ENCODE measurements at regions not wholly inside any gene's neighbourhood (a gene's known extent, or its start where the extent isn't known, plus 50 kb on each side); places are given as distances from the start of the nearest gene placed in this dataset.

DNA sequence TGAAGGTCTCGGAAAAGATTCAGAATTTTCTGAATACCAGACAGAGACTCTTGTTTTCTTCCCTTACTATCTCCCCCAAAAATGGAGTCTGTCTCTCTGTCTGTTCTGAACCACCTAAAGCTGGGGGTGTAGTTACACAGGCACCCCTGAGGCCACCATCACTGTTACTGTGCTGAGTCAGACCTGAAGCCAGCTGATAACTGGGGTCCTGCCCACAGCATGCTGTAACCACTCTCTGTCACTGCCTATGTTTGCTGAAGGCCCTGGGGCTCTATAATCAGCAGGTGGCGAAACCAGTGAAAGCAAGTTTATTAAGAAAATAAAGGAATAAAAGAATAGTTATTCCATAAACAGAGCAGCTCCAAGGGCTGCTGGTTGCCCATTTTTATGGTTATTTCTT lies 575.2 kb upstream of the POT1 start (continued):
- TF ChIP-seq, protein P1, sequence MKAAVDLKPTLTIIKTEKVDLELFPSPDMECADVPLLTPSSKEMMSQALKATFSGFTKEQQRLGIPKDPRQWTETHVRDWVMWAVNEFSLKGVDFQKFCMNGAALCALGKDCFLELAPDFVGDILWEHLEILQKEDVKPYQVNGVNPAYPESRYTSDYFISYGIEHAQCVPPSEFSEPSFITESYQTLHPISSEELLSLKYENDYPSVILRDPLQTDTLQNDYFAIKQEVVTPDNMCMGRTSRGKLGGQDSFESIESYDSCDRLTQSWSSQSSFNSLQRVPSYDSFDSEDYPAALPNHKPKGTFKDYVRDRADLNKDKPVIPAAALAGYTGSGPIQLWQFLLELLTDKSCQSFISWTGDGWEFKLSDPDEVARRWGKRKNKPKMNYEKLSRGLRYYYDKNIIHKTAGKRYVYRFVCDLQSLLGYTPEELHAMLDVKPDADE (conservative IDR thresholded peaks at IDR 0.05; ENCODE audit: control insufficient read depth, low read depth, low read length): no peak
- TF ChIP-seq GABPB2 (CRISPR knock-in tag; conservative IDR thresholded peaks at IDR 0.05): no peak
- TF ChIP-seq, protein P2, sequence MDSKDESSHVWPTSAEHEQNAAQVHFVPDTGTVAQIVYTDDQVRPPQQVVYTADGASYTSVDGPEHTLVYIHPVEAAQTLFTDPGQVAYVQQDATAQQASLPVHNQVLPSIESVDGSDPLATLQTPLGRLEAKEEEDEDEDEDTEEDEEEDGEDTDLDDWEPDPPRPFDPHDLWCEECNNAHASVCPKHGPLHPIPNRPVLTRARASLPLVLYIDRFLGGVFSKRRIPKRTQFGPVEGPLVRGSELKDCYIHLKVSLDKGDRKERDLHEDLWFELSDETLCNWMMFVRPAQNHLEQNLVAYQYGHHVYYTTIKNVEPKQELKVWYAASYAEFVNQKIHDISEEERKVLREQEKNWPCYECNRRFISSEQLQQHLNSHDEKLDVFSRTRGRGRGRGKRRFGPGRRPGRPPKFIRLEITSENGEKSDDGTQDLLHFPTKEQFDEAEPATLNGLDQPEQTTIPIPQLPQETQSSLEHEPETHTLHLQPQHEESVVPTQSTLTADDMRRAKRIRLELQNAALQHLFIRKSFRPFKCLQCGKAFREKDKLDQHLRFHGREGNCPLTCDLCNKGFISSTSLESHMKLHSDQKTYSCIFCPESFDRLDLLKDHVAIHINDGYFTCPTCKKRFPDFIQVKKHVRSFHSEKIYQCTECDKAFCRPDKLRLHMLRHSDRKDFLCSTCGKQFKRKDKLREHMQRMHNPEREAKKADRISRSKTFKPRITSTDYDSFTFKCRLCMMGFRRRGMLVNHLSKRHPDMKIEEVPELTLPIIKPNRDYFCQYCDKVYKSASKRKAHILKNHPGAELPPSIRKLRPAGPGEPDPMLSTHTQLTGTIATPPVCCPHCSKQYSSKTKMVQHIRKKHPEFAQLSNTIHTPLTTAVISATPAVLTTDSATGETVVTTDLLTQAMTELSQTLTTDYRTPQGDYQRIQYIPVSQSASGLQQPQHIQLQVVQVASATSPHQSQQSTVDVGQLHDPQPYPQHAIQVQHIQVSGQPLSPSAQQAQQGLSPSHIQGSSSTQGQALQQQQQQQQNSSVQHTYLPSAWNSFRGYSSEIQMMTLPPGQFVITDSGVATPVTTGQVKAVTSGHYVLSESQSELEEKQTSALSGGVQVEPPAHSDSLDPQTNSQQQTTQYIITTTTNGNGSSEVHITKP (IDR thresholded peaks at IDR 0.05; ENCODE audit: partially characterized antibody): no peak
- TF ChIP-seq CHD1 (IDR thresholded peaks at IDR 0.05; ENCODE audit: low read length): no peak
- TF ChIP-seq POLR2AphosphoS5 (IDR thresholded peaks at IDR 0.05; ENCODE audit: control insufficient read depth, insufficient read depth, low read depth, low read length): no peak
- TF ChIP-seq, protein P3, sequence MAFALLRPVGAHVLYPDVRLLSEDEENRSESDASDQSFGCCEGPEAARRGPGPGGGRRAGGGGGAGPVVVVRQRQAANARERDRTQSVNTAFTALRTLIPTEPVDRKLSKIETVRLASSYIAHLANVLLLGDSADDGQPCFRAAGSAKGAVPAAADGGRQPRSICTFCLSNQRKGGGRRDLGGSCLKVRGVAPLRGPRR (CRISPR knock-in tag; IDR thresholded peaks at IDR 0.05): no peak
- 0 out of 2 replicates have a peak, but pooled peaks have one; percentile 8 for TF ChIP-seq JUND (IDR thresholded peaks at IDR 0.05; ENCODE audit: borderline replicate concordance, low read depth, low read length)
- TF ChIP-seq JUND (tag; IDR thresholded peaks at IDR 0.05; ENCODE audit: borderline replicate concordance, low read depth, low read length): no peak
- TF ChIP-seq RBM25 (IDR thresholded peaks at IDR 0.05; ENCODE audit: low read depth, low read length, severe bottlenecking): no peak
- TF ChIP-seq, protein P4, sequence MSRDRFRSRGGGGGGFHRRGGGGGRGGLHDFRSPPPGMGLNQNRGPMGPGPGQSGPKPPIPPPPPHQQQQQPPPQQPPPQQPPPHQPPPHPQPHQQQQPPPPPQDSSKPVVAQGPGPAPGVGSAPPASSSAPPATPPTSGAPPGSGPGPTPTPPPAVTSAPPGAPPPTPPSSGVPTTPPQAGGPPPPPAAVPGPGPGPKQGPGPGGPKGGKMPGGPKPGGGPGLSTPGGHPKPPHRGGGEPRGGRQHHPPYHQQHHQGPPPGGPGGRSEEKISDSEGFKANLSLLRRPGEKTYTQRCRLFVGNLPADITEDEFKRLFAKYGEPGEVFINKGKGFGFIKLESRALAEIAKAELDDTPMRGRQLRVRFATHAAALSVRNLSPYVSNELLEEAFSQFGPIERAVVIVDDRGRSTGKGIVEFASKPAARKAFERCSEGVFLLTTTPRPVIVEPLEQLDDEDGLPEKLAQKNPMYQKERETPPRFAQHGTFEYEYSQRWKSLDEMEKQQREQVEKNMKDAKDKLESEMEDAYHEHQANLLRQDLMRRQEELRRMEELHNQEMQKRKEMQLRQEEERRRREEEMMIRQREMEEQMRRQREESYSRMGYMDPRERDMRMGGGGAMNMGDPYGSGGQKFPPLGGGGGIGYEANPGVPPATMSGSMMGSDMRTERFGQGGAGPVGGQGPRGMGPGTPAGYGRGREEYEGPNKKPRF (IDR thresholded peaks at IDR 0.05; ENCODE audit: low read depth, low read length): no peak
- TF ChIP-seq, protein P5, sequence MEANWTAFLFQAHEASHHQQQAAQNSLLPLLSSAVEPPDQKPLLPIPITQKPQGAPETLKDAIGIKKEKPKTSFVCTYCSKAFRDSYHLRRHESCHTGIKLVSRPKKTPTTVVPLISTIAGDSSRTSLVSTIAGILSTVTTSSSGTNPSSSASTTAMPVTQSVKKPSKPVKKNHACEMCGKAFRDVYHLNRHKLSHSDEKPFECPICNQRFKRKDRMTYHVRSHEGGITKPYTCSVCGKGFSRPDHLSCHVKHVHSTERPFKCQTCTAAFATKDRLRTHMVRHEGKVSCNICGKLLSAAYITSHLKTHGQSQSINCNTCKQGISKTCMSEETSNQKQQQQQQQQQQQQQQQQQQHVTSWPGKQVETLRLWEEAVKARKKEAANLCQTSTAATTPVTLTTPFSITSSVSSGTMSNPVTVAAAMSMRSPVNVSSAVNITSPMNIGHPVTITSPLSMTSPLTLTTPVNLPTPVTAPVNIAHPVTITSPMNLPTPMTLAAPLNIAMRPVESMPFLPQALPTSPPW (CRISPR knock-in tag; IDR thresholded peaks at IDR 0.05): no peak
- TF ChIP-seq, protein P6, sequence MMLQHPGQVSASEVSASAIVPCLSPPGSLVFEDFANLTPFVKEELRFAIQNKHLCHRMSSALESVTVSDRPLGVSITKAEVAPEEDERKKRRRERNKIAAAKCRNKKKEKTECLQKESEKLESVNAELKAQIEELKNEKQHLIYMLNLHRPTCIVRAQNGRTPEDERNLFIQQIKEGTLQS (IDR thresholded peaks at IDR 0.05): no peak
- TF ChIP-seq, protein P6 (CRISPR knock-in tag; conservative IDR thresholded peaks at IDR 0.05): no peak
- TF ChIP-seq TAF9B (IDR thresholded peaks at IDR 0.05; ENCODE audit: partially characterized antibody): peak; percentile 19
- TF ChIP-seq SMARCA4 (IDR thresholded peaks at IDR 0.05): no peak
- no peak for TF ChIP-seq CBX8 (IDR thresholded peaks at IDR 0.05; ENCODE audit: borderline replicate concordance, extremely low read depth, low read depth, low read length, poor library complexity, severe bottlenecking)
- no peak for TF ChIP-seq ZKSCAN1 (IDR thresholded peaks at IDR 0.05; ENCODE audit: low read depth, low read length)
